ENCODE measurements at regions not wholly inside any gene's neighbourhood (a gene's known extent, or its start where the extent isn't known, plus 50 kb on each side); places are given as distances from the start of the nearest gene placed in this dataset.

DNA sequence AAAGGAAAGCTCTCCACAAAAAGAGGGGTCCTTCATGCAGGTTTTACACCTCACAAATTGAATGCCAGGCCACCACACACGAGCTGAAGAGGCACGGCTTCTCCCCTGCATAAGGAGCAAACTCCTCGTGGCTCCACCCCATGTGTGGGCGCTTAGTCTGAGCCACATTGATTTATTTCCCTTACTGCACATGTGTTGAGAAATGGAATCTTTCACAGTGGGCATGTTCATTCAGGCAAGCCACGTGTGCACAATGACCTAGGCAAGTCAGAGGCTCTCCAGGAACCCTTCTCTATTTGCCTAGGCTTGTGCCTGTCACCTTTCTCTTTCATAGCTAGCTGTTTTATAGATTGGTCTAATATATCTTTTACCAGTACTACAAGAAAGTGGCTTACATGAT lies 120.5 kb downstream of the LTN1 start:
- dilution Hi-C loops (cut with MboI; ENCODE audit: extremely low pct_ligation_motif_present, low sequenced_read_pairs): no loop called here
- Histone ChIP-seq H4K20me1 (replicated peaks; ENCODE audit: control insufficient read depth, extremely low read depth, insufficient read depth, low read length) (no peaks in the 10 kb centered on the region), H3K4me1 (ENCODE audit: control insufficient read depth, extremely low read depth, insufficient read depth, low read length) (no peaks in the 10 kb centered on the region), H3K79me2 (ENCODE audit: control insufficient read depth, insufficient read depth, low read length) (no peaks in the 10 kb centered on the region), H3K36me3 (ENCODE audit: control insufficient read depth in 2 of 2, extremely low read depth in 1 of 2, insufficient read depth in 2 of 2, low read length in 2 of 2) (peaks cover 0 to 3% of the 10 kb centered on the region in 2 experiments), H2AFZ (ENCODE audit: low read depth, low read length) (no peak overlapping the region), H3K4me2 (ENCODE audit: insufficient read depth, low read length) (no peak overlapping the region), H3K4me3 (replicated peaks in 1 of 3; ENCODE audit: insufficient read depth in 1 of 3, low read depth in 1 of 3, low read length in 3 of 3) (no peak overlapping the region), H3K9me1 (replicated peaks; ENCODE audit: control insufficient read depth, extremely low read depth, insufficient read depth, low read length) (no peaks in the 10 kb centered on the region), H3K27ac (ENCODE audit: insufficient read depth, low read depth, low read length) (no peak overlapping the region), H3K27me3 (ENCODE audit: control insufficient read depth in 2 of 2, insufficient read depth in 2 of 2, low read length in 2 of 2) (no peaks in the 10 kb centered on the region), H3K9me3 (replicated peaks; ENCODE audit: control insufficient read depth, insufficient read depth, low read length) (no peaks in the 10 kb centered on the region), H3K9ac (replicated peaks; ENCODE audit: extremely low read depth, insufficient read depth, low read length) (no peak overlapping the region)
- no TSS peak for BruUV-seq (replicated peaks)
- FAIRE-seq (no peak), DNase-seq (ENCODE audit: low read depth, low spot score) (no peak)
- CTCF ChIA-PET: interaction anchor here (1.4 kb wide), 1 partner anchor 127 kb away, joined by 3 read pairs; no protein-coding TSS in a partner anchor
- intact Hi-C loops (cut with micrococcal nuclease): no loop called here
- POLR2A ChIA-PET: no interaction called here
- no peak for TF ChIP-seq GATA2 (IDR thresholded peaks at IDR 0.05; ENCODE audit: insufficient read depth, insufficient read length, low read depth, low read length)
- TF ChIP-seq FOS (IDR thresholded peaks at IDR 0.05; ENCODE audit: borderline replicate concordance, insufficient read depth, low read length): no peak
- TF ChIP-seq JUN (IDR thresholded peaks at IDR 0.05; ENCODE audit: borderline replicate concordance, insufficient read depth, insufficient read length, low read depth): no peak
- no peak for TF ChIP-seq POLR2A (IDR thresholded peaks at IDR 0.05; ENCODE audit: low read depth, low read length)
- TF ChIP-seq MAX (IDR thresholded peaks at IDR 0.05; ENCODE audit: insufficient read depth, insufficient read length): no peak
- no peak for TF ChIP-seq POLR2AphosphoS5 (IDR thresholded peaks at IDR 0.05; ENCODE audit: insufficient read depth, low read depth, low read length)
- no peak for TF ChIP-seq MYC (IDR thresholded peaks at IDR 0.05; ENCODE audit: low read depth, low read length)
- no peak for TF ChIP-seq CTCF (IDR thresholded peaks at IDR 0.05; ENCODE audit: extremely low read depth in 1 of 2, insufficient read depth in 1 of 2, low read depth in 1 of 2, low read length in 2 of 2)
- no peak for TF ChIP-seq EZH2 (IDR thresholded peaks at IDR 0.05; ENCODE audit: borderline replicate concordance, low read depth, low read length, severe bottlenecking)
